SU-DHL-6 (cell line): ENCODE measurements at regions not wholly inside any gene's neighbourhood (a gene's known extent, or its start where the extent isn't known, plus 50 kb on each side); places are given as distances from the start of the nearest gene placed in this dataset.

ENCODE experiments used
- H2AFZ ChIP-seq: fragments of 200-600 bp; sonication (generic); 2 replicates; pipeline ENCODE4 v1.6.1; 2014; ENCODE audit warnings: low read depth, mild to moderate bottlenecking, moderate library complexity, mixed read lengths, antibody characterized with exemption, low read length; ENCODE audit not compliant: severe bottlenecking
- H3F3A ChIP-seq: fragments of 200-600 bp; shearing (Covaris generic); 2 replicates; pipeline ENCODE4 v1.6.0; 2016; ENCODE audit warnings: antibody characterized with exemption, mild to moderate bottlenecking; ENCODE audit not compliant: insufficient read depth
- H3K27ac ChIP-seq: fragments of 200-600 bp; sonication (generic); 2 replicates; pipeline ENCODE4 v1.5.1; 2016; ENCODE audit warnings: low read depth, mild to moderate bottlenecking, low read length, moderate library complexity, mixed read lengths
- H3K27me3 ChIP-seq: fragments of 200-600 bp; sonication (generic), shearing (Covaris generic); 2 replicates; pipeline ENCODE4 v1.6.0; 2014; ENCODE audit warnings: mild to moderate bottlenecking, low read length
- H3K36me3 ChIP-seq: fragments of 200-600 bp; sonication (generic); 2 replicates; pipeline ENCODE4 v1.6.1; 2014; ENCODE audit warnings: mild to moderate bottlenecking, low read length, mixed read lengths
- H3K4me2 ChIP-seq: fragments of 300-600, 200-600 bp; shearing (Covaris generic), sonication (generic); 2 replicates; pipeline ENCODE4 v1.6.0; 2014; ENCODE audit warnings: low read length, low read depth, mild to moderate bottlenecking; ENCODE audit not compliant: poor library complexity, severe bottlenecking
- H3K4me3 ChIP-seq: fragments of 200-600 bp; sonication (generic); 2 replicates; pipeline ENCODE4 v1.5.1; 2014; ENCODE audit warnings: antibody characterized with exemption, low read length, mild to moderate bottlenecking, mixed read lengths; ENCODE audit not compliant: insufficient read depth, poor library complexity, severe bottlenecking
- H3K79me2 ChIP-seq: fragments of 200-600 bp; sonication (generic); 2 replicates; pipeline ENCODE4 v1.6.1; 2014; ENCODE audit warnings: mild to moderate bottlenecking, low read length, moderate library complexity; ENCODE audit not compliant: insufficient read depth
- H3K9ac ChIP-seq: fragments of 200-600 bp; sonication (generic); 2 replicates; pipeline ENCODE4 v1.7.0; 2014; ENCODE audit warnings: mild to moderate bottlenecking, low read length
- H3K9me2 ChIP-seq: fragments of 200-600 bp; sonication (generic); replicated peaks from 2 replicates; pipeline ENCODE4 v1.6.1; 2014; ENCODE audit warnings: low read length; ENCODE audit not compliant: insufficient read depth
- H3K9me3 ChIP-seq: fragments of 200-600 bp; sonication (generic); 2 replicates; pipeline ENCODE4 v1.6.1; 2014; ENCODE audit warnings: low read length, mixed read lengths; ENCODE audit not compliant: insufficient read depth
- H4K20me1 ChIP-seq: fragments of 200-600 bp; sonication (generic); 2 replicates; pipeline ENCODE4 v1.6.1; 2014; ENCODE audit warnings: low read depth, mild to moderate bottlenecking, antibody characterized with exemption, low read length, moderate library complexity, mixed read lengths
- CTCF ChIP-seq: fragments of 200-600 bp; sonication (generic); IDR thresholded peaks from one replicate; pipeline ENCODE4 v1.5.1; 2017; ENCODE audit warnings: antibody characterized with exemption, mild to moderate bottlenecking, low read length, moderate library complexity; ENCODE audit not compliant: insufficient read depth, poor library complexity, severe bottlenecking
- EZH2phosphoT487 ChIP-seq: fragments of 200-600 bp; sonication (generic), shearing (Covaris generic); conservative IDR thresholded peaks from 2 replicates; pipeline ENCODE4 v1.6.1; 2018; ENCODE audit warnings: mild to moderate bottlenecking, antibody characterized with exemption, low read length, moderate library complexity, mixed read lengths

DNA sequence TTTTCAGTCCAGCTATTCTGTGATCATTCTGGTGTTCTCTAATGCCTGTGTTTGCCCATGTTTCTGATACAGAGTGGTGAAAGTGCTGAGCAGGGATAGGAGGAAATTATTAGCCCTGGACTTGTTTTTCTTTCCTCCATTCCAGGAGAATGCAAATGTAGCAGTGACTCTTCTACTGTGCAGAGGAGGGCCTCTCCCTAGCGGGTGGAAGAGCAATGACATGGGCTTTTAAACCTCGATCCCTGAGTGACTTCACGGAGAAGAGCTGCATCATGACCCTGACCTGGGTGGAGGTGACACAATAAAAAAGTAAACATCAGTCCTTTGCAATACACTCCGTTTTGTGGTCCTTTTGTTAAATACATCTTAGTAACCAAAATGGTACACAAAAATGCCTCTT, 68.0 kb upstream of the NETO1 start:
- TF ChIP-seq CTCF (no peak), EZH2phosphoT487 (no peak)
- no peak overlapping the region for H3K27ac ChIP-seq
- no peak overlapping the region for H2AFZ ChIP-seq
- H3K4me2 ChIP-seq = no peak overlapping the region
- no peaks in the 10 kb centered on the region for H3K36me3 ChIP-seq
- H3K4me3 ChIP-seq = no peak overlapping the region
- H3K9me2 ChIP-seq = no peaks in the 10 kb centered on the region
- no peaks in the 10 kb centered on the region for H3F3A ChIP-seq
- no peaks in the 10 kb centered on the region for H3K27me3 ChIP-seq
- H4K20me1 ChIP-seq = no peaks in the 10 kb centered on the region
- H3K79me2 ChIP-seq = no peaks in the 10 kb centered on the region
- H3K9ac ChIP-seq = no peak overlapping the region
- H3K9me3 ChIP-seq = no peaks in the 10 kb centered on the region

- Histone ChIP-seq H3K4me2 (no peak overlapping the region), H3F3A (no peaks in the 10 kb centered on the region), H3K9me3 (no peaks in the 10 kb centered on the region)
Measured at GRCh38 chr18:72922895-72923294, 55.1 kb upstream of the NETO1 start.

More at GRCh38 chr18:72922895-72923294, 55.1 kb upstream of the NETO1 start:
- no peak overlapping the region for H3K9ac ChIP-seq
- no peak overlapping the region for H2AFZ ChIP-seq
- no peak overlapping the region for H3K27ac ChIP-seq
- H3K4me3 ChIP-seq = no peak overlapping the region
- H4K20me1 ChIP-seq = no peaks in the 10 kb centered on the region
- TF ChIP-seq EZH2phosphoT487 = no peak
- no peak for TF ChIP-seq CTCF
- no peaks in the 10 kb centered on the region for H3K27me3 ChIP-seq
- H3K9me2 ChIP-seq = no peaks in the 10 kb centered on the region
- no peaks in the 10 kb centered on the region for H3K36me3 ChIP-seq
- no peaks in the 10 kb centered on the region for H3K79me2 ChIP-seq
